Nucleus accumbens (tissue), 56 donors: ENCODE measurements at regions not wholly inside any gene's neighbourhood (a gene's known extent, or its start where the extent isn't known, plus 50 kb on each side); places are given as distances from the start of the nearest gene placed in this dataset.
"Not testable (repeated sequence)": the region's sequence is repeated elsewhere in the genome, so short reads cannot be mapped to it uniquely, and the experiment has no call there.

Experiments used
- DNase-seq, 56 donors: peaks; one replicate each; lab custom pipeline; 2025; lab: John Stamatoyannopoulos, UW

GRCh38 chr13:111572956-111573761 is 252.7 kb downstream of the TEX29 start:
- no peak for DNase-seq

- DNase-seq = no peak
These were observed 253.4 kb downstream of the TEX29 start for GRCh38 chr13:111573801-111574200.

- no peak for DNase-seq
These were observed 254.8 kb downstream of the TEX29 start for GRCh38 chr13:111575276-111575675.

- no peak for DNase-seq
These were observed 255.3 kb downstream of the TEX29 start for GRCh38 chr13:111575719-111576118.

- DNase-seq = no peak
These were observed 256.9 kb downstream of the TEX29 start for GRCh38 chr13:111577208-111577828.

GRCh38 chr13:111577956-111578605 is 257.6 kb downstream of the TEX29 start:
- DNase-seq = no peak

GRCh38 chr13:111584101-111584672 is 263.7 kb downstream of the TEX29 start:
- no peak for DNase-seq

- no peak for DNase-seq
These were observed 264.4 kb downstream of the TEX29 start for GRCh38 chr13:111584870-111585269.

- DNase-seq = no peak
These were observed 265.8 kb downstream of the TEX29 start for GRCh38 chr13:111586291-111586690.

- no peak for DNase-seq
These were observed 266.8 kb downstream of the TEX29 start for GRCh38 chr13:111587249-111587648.

- no peak for DNase-seq
These were observed 268.9 kb downstream of the TEX29 start for GRCh38 chr13:111589321-111589720.

GRCh38 chr13:111589992-111590391 is 269.6 kb downstream of the TEX29 start:
- DNase-seq = no peak

- no peak for DNase-seq
These were observed 270.4 kb downstream of the TEX29 start for GRCh38 chr13:111590796-111591195.

GRCh38 chr13:111593490-111593889 is 273.0 kb downstream of the TEX29 start:
- not testable (repeated sequence) for DNase-seq

GRCh38 chr13:111594606-111595005 is 274.2 kb downstream of the TEX29 start:
- DNase-seq = no peak

GRCh38 chr13:111595276-111595675 is 274.8 kb downstream of the TEX29 start:
- DNase-seq = no peak

- DNase-seq = no peak
These were observed 275.3 kb downstream of the TEX29 start for GRCh38 chr13:111595791-111596190.

- DNase-seq = no peak
These were observed 276.8 kb downstream of the TEX29 start for GRCh38 chr13:111597191-111597611.

GRCh38 chr13:111597618-111598017 is 277.2 kb downstream of the TEX29 start:
- DNase-seq = no peak

GRCh38 chr13:111598747-111599146 is 278.3 kb downstream of the TEX29 start:
- no peak for DNase-seq

GRCh38 chr13:111599791-111600190 is 279.3 kb downstream of the TEX29 start:
- DNase-seq = no peak
